ENCODE measurements at regions not wholly inside any gene's neighbourhood (a gene's known extent, or its start where the extent isn't known, plus 50 kb on each side); places are given as distances from the start of the nearest gene placed in this dataset.
A peak's percentile ranks its signal among the peaks of the same experiment; 100 is the strongest.
"Not testable (repeated sequence)": the region's sequence is repeated elsewhere in the genome, so short reads cannot be mapped to it uniquely, and the experiment has no call there.

DNA sequence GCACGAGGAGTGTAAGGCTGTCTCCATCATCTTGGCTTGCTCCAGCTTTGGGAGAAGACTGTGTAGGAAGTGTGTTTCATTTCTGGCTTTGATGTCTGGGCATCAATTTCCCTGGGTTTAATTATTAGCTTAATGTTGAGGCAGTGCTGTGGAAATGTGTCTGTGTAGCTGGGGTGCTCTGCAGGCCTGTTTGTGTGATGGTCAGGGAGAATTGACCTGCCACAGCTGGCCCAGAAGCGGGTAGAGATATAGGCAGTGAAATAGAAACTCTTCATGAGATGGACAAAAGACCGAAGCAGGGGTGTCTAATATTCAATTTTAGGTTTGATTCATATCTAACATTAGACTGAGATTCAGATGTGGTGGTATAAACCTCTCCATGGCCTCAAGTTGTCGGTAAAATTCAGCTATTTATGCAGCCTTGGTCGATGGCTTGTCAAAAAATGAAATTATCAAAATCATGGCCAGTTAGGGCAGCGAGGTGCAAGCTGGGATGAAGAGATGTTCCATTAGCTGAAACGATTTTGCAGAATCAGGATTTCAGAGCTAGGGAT, 95.3 kb upstream of the SNX9 start:
- DNase-seq = no peak

GRCh38 chr6:157728183-157728881, 94.7 kb upstream of the SNX9 start:
- DNase-seq = no peak

DNA sequence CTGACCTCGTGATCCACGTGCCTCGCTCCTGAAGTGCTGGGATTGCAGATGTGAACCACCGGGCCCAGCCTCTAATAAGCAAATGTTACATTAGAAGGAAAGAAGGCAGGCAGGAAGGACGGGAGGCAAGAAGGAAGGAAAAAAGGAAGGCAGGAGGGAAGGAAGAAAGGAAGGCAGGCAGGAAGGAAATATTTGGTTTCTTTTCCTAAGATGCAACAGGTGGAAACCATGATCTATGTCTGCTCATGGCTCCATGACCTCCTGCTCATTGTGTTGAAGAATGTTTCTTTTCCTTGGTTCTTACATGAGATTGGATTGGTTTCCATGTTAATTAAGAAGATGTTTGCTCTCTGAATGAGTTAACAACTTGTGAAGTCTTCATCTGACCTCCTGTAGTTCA, 91.8 kb upstream of the SNX9 start:
- no peak for DNase-seq

DNA sequence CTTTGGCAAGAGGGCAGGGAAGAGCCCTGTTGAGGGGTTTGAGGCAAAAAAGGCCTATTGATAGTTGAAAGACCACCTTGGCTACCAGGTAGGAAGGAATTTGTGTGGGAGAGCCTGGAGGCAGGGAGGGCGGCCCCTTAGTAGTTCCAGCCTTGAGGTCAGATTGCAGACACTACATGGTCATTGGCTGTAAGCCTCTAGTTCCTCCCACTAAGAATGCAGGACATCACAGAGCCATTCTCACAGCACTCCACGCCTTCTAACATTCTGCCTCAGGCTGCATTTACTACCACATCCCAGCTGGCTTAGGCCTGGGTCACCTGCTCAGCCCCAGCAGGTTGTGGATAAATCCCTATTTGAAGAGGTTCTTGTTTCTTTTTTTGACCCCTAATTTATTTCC, 91.0 kb upstream of the SNX9 start:
- DNase-seq = no peak

- DNase-seq = no peak
Observed at GRCh38 chr6:157732416-157733161, 90.5 kb upstream of the SNX9 start.

DNA sequence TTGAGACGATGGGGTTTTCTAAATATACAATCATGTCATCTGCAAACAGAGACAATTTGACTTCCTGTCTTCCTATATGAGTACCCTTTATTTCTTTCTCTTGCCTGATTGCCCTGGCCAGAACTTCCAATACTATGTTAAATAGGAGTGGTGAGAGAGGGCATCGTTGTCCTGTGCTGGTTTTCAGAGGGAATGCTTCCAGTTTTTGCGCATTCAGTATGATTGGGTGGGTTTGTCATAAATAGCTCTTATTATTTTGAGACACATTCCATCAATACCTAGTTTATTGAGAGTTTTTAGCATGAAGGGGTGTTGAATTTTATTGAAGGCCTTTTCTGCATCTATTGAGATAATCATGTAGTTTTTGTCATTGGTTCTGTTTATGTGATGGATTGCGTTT, 86.5 kb upstream of the SNX9 start:
- DNase-seq = not testable (repeated sequence)

- DNase-seq = no peak
Observed at GRCh38 chr6:157741321-157741947, 81.6 kb upstream of the SNX9 start.

- DNase-seq = no peak
Observed at GRCh38 chr6:157741948-157742556, 81.0 kb upstream of the SNX9 start.

GRCh38 chr6:157744102-157744601, 78.9 kb upstream of the SNX9 start:
- DNase-seq = no peak

- no peak for DNase-seq
Observed at GRCh38 chr6:157746897-157747296, 76.1 kb upstream of the SNX9 start.

GRCh38 chr6:157747370-157747769, 75.7 kb upstream of the SNX9 start:
- DNase-seq = no peak

GRCh38 chr6:157748839-157749571, 74.0 kb upstream of the SNX9 start:
- DNase-seq = no peak

DNA sequence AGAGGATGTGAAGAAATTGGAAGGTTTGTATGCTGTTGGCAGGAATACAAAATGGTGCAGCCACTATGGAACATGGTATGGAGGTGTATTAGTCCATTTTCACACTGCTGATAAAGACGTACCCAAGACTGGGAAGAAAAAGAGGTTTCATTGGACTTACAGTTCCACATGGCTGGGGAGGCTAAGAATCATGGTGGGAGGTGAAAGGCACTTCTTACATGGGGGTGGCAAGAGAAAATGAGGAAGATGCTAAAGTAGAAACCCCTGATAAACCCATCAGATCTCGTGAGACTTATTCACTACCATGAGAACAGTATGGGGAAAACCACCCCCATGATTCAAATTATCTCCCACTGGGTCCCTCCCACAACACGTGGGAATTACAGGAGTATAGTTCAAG, 72.1 kb upstream of the SNX9 start:
- DNase-seq = not testable (repeated sequence)

DNA sequence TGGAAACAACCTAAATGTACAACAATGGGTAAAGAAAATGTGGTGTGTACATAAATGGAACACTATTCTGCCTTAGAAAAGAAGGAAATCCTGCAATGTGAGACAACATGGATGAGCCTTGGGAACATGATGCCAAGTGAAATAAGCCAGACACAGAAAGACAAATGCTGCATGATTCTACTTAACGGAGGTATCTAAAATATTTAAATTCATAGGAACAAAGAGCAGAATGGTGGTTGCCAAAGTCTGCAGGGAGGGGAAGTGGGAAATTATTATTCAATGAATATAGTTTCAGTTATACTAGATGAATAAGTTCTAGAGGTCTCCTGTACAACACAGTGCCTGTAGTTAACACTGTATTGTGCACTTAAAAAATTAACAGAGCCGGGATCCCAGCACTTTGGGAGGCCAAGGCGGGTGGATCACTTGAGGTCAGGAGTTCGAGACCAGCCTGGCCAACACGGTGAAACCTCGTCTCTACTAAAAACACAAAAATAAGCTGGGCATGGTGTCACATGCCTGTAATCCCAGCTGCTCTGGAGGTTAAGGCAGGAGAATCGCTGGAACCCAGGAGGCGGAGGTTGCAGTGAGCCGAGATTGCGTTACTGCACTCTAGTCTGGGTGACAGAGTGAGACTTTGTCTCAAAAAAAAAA, 71.4 kb upstream of the SNX9 start:
- DNase-seq = no peak

DNA sequence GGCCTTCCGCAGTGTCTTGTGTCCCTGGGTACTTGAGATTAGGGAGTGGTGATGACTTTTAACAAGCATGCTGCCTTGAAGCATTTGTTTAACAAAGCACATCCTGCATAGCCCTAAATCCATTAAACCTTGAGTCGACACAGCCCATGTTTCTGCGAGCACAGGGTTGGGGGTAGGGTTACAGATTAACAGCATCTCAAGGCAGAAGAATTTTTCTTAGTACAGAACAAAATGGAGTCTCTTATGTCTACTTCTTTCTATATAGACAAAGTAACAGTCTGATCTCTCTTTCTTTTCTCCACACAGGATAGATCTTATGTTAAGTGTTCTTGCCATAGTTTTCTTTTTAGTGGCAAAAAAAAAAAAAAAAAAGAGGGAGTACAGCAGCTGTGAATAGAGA, 70.2 kb upstream of the SNX9 start:
- not testable (repeated sequence) for DNase-seq

DNA sequence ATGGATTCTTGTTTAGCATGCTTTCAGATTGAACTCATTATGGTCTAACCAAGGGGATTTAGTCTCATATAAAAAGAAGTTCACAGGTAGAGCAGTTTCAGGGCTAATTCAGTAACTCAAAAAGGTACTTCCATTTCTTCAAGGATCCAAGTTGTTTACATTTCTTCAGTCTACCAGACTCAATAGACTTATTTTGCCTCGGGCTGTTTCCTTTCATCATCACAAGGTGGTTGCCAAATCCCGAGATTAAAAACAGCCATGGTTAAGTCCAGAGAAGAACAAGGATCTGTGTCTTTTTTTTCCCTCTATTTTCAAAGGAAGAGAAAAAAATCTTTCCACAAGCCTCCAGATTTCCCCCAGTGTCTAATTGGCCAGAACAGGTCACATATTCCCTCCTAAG, 69.8 kb upstream of the SNX9 start:
- no peak for DNase-seq

- not testable (repeated sequence) for DNase-seq
Observed at GRCh38 chr6:157753801-157754200, 69.2 kb upstream of the SNX9 start.

DNA sequence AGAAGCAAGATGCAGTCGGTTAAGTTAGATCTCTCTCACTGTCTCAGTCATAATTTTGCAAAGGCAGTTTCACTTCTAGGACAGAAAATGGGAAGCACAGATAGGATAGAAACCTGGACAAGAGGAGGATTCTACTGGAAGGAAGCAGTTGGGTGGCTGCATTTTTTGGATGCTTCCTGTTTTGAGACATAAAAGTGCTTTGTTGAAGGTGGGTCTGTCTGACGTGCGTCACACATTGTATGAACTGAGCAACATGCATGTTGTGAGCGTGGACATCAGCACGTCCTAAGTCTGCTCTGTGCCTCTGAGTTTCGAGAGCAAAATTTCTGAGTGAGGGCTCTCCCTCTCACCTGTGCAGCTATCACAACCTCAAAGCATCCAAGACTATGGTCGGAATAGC, 68.7 kb upstream of the SNX9 start:
- no peak for DNase-seq

GRCh38 chr6:157755032-157755745, 67.9 kb upstream of the SNX9 start:
- no peak for DNase-seq

DNA sequence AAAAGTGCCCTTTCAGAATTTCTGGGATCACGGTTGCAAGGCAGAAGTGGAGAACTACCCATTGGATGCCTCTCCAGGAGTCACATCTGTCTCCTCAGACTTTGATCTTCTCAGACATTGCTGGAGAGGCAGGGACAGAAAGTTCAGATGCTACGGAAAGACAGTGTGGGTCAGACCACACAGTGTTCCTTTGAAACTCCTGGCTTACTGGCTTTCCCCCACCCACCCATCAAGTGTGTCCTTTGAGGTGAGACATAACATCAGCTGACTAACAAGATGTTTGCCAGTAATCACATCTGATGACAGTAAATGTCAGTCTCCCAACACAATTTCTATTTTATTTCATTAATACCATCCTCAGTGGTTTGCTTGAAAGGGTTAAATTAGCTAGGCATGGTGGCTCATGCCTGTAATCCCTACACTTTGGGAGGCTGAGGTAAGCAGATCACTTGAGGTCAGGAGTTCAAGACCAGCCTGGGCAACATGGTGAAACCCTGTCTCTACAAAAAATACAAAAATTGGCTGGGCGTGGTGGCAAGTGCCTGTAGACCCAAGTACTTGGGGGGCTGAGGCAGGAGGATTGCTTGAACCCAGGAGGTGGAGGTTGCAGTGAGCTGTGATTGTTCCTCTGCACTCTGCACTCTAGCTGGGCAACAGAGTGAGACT, 67.2 kb upstream of the SNX9 start:
- DNase-seq = peak; percentile 65

Measured in CD4-positive, alpha-beta T cell treated with Interleukin-4 for 4 hours (primary cell).